Activated CD4-positive, alpha-beta T cell treated with anti-CD3 and anti-CD28 coated beads, Interleukin-2, Interleukin-4, amounts not matched to agents 100 ng/mL and 50 ng/mL, durations not matched to agents 16 hours and 8 hours (primary cell): ENCODE measurements at regions not wholly inside any gene's neighbourhood (a gene's known extent, or its start where the extent isn't known, plus 50 kb on each side); places are given as distances from the start of the nearest gene placed in this dataset.
"Not testable (repeated sequence)": the region's sequence is repeated elsewhere in the genome, so short reads cannot be mapped to it uniquely, and the experiment has no call there.

Experiments
- DNase-seq: peaks from one replicate; pipeline ENCODE4 v3.0.0-alpha.2; 2020; ENCODE audit warnings: low spot score

GRCh38 chr2:238750212-238750904 is 97.5 kb upstream of the TWIST2 start:
- DNase-seq, result no peak

GRCh38 chr2:238754259-238754658 is 93.6 kb upstream of the TWIST2 start:
- no peak for DNase-seq

GRCh38 chr2:238761868-238762267 is 86.0 kb upstream of the TWIST2 start:
- DNase-seq, result no peak

- no peak for DNase-seq
These were observed 84.4 kb upstream of the TWIST2 start for GRCh38 chr2:238763471-238763995.

DNA sequence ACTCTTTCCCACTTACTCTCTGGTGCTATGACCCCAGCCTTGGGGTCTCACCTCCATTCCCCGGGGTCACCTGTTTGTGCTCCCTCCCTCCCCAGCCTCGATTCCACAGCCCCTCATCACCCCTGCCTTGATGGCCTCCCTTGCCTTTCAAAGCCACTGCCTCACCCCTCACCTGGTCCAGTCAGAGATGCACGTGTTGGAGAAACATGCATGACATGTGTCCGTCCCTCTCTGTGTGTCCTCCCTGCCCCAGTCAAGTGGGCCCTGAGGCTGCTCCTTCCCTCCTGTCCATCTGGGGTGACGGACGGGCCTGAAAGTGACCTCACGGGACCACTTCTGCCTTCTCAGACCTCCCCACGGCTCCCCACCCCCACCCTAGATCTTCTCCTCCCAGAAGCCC is 82.3 kb upstream of the TWIST2 start:
- no peak for DNase-seq

DNA sequence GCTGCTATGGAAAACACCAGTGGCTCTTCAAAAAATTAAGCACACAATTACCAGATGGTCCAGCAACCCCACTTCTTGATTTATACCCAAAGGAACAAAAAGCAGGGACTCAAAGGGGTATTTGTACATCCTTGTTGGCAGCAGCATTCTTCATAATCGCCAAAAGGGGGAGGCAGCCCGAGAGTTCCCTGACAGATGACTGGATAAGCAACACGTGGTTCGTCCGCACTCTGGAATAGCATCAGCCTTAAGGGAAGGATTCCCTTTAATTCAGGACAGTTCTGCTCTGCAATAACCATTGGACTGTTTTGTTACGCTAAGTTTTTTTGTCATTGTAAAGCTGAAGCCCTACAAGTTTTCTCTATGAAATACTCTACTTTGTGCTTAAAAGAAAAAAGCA is 76.7 kb upstream of the TWIST2 start:
- no peak for DNase-seq

GRCh38 chr2:238771639-238772038 is 76.2 kb upstream of the TWIST2 start:
- no peak for DNase-seq

- DNase-seq, result no peak
These were observed 75.1 kb upstream of the TWIST2 start for GRCh38 chr2:238772635-238773297.

DNA sequence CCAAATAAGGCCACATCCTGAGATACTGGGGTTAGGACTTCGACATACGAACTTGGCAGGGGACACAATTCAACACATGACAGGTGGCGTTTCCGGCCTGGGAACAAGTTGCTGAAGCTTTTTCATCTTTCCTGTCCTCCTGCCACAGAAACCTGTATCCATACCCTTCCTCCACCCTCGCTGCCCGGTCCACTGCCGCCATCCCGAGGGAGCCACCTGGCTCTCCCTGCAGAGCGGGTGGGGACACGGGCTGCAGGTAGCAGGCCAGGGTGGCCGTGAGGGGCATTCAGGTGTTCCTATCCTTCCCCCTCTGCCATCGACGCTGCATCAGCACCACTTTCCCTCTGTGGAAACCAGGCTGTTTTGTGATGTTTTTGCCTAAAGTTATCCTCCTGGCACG is 74.4 kb upstream of the TWIST2 start:
- no peak for DNase-seq

DNA sequence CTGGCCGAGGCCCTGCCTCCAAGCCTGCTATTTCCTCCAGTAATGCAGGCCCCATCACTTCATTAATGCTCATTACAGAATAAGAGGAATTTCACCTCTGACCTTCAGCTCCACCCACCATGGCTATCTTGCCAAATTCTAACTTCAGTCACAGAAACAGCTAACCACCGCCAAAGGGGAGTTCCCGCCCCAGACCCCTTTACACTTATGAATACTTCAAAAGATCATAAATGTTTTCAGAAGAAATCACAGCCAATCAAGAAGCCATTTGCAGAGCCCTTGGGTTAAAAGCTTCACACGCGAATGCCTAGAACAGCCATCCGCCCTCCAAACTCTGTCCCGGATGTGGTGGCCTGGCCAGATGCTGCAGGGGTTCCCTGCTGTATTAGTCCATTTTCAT is 73.8 kb upstream of the TWIST2 start:
- no peak for DNase-seq

DNA sequence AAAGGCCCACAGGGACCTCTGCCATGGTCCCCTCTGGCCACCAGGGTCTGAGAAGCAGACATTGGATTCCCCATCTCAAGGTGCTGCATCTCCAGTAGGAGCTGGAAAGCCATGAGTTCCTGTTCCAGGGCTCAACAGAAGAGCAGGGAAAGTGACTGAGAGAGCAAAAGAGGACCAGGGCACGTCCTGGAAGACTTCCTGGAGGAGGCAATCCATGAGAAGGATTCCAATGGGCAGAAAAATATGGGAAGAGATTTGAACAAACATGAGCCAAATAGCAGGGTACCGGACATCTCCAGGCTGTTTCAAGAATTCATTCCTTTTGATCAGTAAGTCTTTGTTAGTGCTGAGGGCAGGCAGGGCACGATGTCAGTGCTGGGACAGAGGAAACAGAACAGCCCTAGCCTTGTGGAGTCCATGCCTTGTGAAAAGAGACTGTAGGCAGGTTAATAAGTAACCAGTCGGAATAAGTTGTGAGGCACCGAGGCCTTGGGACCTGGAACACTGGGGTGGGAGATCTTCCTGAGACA is 72.8 kb upstream of the TWIST2 start:
- no peak for DNase-seq

DNA sequence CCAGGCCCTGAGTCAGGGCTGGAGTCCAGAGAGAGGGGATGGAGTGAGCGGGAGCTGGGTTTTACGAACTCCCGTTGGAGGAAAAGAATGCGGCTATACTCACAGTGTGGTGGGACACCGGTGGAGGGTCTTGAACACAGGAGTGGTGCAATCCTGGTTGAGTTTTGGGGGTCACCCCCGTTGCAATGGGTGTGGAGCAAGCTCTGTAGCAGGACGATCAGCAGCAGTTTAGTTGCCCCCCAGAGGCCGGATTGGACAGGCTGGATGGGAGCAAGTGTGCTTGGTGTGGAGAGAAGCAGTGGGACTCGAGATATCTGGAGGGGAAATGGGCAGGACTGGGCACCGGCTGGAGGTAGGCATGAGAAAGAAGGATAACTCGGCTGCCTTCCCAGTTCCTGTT is 72.3 kb upstream of the TWIST2 start:
- DNase-seq, result no peak

- DNase-seq, result no peak
These were observed 71.7 kb upstream of the TWIST2 start for GRCh38 chr2:238776003-238776760.

DNA sequence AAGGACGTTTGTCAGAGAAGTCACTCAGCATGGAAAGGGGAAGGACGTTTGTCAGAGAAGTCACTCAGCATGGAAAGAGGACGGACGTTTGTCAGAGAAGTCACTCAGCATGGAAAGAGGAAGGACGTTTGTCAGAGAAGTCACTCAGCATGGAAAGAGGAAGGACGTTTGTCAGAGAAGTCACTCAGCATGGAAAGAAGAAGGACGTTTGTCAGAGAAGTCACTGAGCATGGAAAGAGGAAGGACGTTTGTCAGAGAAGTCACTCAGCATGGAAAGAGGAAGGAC is 71.2 kb upstream of the TWIST2 start:
- DNase-seq, result not testable (repeated sequence)

DNA sequence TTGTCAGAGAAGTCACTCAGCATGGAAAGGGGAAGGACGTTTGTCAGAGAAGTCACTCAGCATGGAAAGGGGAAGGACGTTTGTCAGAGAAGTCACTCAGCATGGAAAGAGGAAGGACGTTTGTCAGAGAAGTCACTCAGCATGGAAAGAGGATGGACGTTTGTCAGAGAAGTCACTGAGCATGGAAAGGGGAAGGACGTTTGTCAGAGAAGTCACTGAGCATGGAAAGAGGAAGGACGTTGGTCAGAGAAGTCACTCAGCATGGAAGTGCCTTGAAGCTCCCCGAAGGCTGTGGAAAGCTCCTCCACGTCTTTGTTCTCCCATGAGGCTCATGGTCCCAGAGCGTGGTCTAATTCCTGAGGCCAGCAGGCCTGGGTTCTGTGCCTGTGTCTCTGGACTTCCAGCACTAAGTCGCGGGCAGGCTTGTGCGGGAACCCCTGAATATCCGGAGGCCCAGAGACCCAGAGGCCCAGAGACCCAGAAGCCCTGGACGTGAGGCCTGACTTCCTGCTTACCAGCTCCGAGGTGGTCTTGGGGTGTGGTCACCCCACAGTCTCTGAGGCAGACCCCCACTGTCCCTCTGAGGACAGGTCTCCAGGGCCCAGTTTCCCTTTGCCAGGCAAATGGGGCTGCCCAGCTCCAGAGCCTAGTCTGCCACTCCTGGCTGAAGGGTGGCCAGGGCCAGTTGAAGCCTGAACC is 70.4 kb upstream of the TWIST2 start:
- DNase-seq, result no peak

DNA sequence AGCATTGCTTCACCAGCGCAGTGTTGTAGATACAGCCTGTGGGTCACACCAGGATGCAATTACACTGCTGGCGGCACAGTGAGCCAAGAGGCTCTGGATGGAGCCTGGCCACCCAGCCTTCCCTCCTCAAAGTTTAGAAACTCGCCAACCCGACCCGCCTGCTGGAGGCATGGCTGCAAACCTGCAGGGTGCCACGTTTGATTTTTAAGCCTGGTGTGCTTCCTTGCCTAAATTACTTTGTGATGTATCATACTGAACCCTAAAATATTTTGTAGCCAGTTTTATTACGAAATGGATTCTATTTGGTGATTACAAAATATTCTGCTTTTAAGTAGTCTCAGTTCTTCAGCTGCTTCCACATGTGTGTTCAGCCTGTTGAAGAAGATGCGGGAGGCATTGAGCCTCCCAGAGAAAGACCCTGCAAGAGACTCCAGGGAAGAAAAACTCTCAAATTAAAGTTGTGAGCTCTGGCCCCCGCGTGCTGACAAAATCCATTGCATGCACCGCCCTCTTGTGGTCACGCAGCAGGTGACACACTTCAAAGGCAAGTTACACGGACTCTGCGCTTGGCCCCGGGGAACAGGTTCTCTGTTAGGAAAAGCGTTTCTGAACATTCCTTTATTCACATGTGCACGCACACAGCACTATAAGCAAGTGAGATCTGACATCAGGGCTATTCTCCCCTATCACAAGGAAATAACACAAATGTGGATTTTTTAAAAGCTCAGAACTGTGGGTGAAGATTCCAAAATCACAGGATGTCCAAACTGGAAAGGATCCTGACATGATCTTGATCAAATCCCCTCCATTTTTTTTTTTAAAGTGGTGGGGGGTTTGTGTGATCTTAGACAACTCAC is 63.0 kb upstream of the TWIST2 start:
- DNase-seq, result peak; percentile 58

DNA sequence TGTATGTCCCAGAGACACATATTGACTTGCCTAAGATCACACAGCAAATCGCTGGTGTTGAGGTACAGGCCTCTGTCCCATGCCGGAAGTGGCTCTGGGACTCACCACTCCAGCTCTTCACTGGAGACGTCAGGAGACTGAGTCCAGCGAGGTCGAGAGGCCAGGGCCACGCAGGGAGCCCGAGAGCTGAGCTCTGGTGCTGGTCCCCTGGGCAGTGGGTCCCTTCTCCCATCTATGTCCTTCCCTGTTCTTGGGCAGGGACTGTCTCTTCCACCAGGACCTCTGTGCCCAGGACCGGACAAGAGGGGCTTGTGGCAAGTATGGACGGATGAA is 62.4 kb upstream of the TWIST2 start:
- DNase-seq, result no peak

DNA sequence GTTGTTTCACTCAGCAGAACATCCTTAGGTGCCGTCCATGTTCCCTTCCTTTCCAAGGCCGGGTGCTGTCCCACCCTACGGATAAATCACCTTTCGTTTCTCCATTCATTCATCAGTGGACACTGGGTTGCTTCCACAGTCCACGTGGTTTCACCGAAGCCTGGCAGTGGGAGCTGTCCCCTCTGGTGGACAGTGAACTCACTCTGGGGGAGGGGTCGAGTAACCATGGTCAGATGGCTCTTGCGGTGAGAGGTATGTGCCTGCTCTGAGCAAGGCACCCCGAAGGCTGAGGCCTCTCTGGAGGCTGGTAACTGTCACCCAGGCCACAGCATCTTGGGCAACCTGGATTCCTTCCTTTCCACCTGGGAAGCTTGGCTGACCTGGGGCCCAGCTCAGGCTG is 61.5 kb upstream of the TWIST2 start:
- no peak for DNase-seq

- no peak for DNase-seq
These were observed 60.9 kb upstream of the TWIST2 start for GRCh38 chr2:238786792-238787490.

GRCh38 chr2:238787501-238787900 is 60.4 kb upstream of the TWIST2 start:
- no peak for DNase-seq

DNA sequence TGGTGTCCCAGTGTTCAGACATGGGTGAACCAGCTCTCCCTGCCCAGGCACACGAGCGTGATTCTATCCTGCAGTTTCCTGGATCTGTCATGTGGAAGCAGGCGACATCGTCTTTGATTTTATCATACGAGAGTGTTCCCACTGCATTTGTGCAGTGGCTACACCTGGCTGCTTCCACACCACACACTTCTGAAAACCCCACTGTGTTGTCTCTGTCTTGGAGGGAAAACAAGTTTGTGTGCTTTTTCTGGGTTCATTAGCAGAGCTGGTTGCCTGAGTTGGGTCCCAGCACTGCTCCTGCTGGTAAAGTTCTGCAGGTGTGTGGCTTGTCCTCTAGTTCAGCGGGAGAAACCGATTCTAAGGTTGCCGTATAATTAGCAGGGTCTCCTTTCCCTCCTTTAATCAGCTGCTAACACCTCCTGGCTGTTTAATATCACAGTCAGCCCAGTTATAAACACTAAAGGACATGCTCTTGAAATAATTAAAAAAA is 58.5 kb upstream of the TWIST2 start:
- no peak for DNase-seq
